ENCODE measurements at regions not wholly inside any gene's neighbourhood (a gene's known extent, or its start where the extent isn't known, plus 50 kb on each side); places are given as distances from the start of the nearest gene placed in this dataset.

- Histone ChIP-seq H3K9me3 (no peaks in the 10 kb centered on the region), H3K4me1 (no peaks in the 10 kb centered on the region), H3K27me3 (no peaks in the 10 kb centered on the region), H3K27ac (no peak overlapping the region), H3K4me3 (no peak overlapping the region), H3K36me3 (no peaks in the 10 kb centered on the region)
- WGBS, 2 donors = 81 to 83% methylated on average over 3 of the region's 3 CpGs
- no peak for DNase-seq (ENCODE audit: low spot score in 2 of 2)
- TF ChIP-seq EP300 (IDR thresholded peaks at IDR 0.05) = no peak
- no peak for TF ChIP-seq CTCF (IDR thresholded peaks at IDR 0.05)
- no peak for TF ChIP-seq POLR2A (IDR thresholded peaks at IDR 0.05)
Observed at GRCh38 chr4:159980826-159981468, 878.1 kb downstream of the RAPGEF2 start.

GRCh38 chr4:159981469-159981856 lies 878.6 kb downstream of the RAPGEF2 start:
- no peak overlapping the region for H3K27ac ChIP-seq
- no peaks in the 10 kb centered on the region for H3K27me3 ChIP-seq
- no peaks in the 10 kb centered on the region for H3K9me3 ChIP-seq
- no peak for DNase-seq (ENCODE audit: low spot score in 2 of 2)
- no peaks in the 10 kb centered on the region for H3K4me1 ChIP-seq
- no peak for TF ChIP-seq CTCF (IDR thresholded peaks at IDR 0.05)
- no peak for TF ChIP-seq EP300 (IDR thresholded peaks at IDR 0.05)
- no peak for TF ChIP-seq POLR2A (IDR thresholded peaks at IDR 0.05)
- no peak overlapping the region for H3K4me3 ChIP-seq
- H3K36me3 ChIP-seq = no peaks in the 10 kb centered on the region

- DNase-seq (ENCODE audit: low spot score in 2 of 2) = no peak
- H3K4me3 ChIP-seq = no peak overlapping the region
- no peaks in the 10 kb centered on the region for H3K36me3 ChIP-seq
- no peaks in the 10 kb centered on the region for H3K9me3 ChIP-seq
- no peaks in the 10 kb centered on the region for H3K4me1 ChIP-seq
- TF ChIP-seq POLR2A (IDR thresholded peaks at IDR 0.05) (no peak), CTCF (IDR thresholded peaks at IDR 0.05) (no peak), EP300 (IDR thresholded peaks at IDR 0.05) (no peak)
- no peaks in the 10 kb centered on the region for H3K27me3 ChIP-seq
- H3K27ac ChIP-seq = no peak overlapping the region
Observed at GRCh38 chr4:159983082-159983481, 880.2 kb downstream of the RAPGEF2 start.

- Histone ChIP-seq H3K4me1 (no peaks in the 10 kb centered on the region), H3K4me3 (no peak overlapping the region), H3K27me3 (no peaks in the 10 kb centered on the region), H3K9me3 (peaks cover 0 to 3% (median 0%) of the 10 kb centered on the region in 4 donors), H3K27ac (peak overlapping the region in 2 of 4 donors; percentile 64 to 79), H3K36me3 (no peaks in the 10 kb centered on the region)
- no peak for TF ChIP-seq CTCF (IDR thresholded peaks at IDR 0.05)
- TF ChIP-seq EP300 (IDR thresholded peaks at IDR 0.05) = peak; percentile 33 to 67
- peak; percentile 20 to 30 for DNase-seq (ENCODE audit: low spot score in 2 of 2)
- WGBS, 2 donors = 71 to 93% methylated on average over 1 of the region's 1 CpG
Observed at GRCh38 chr4:160009656-160010493, 907.0 kb downstream of the RAPGEF2 start.

GRCh38 chr4:160019936-160020335 lies 917.1 kb downstream of the RAPGEF2 start:
- no peak for DNase-seq (ENCODE audit: low spot score in 2 of 2)
- TF ChIP-seq CTCF (IDR thresholded peaks at IDR 0.05) (no peak), EP300 (IDR thresholded peaks at IDR 0.05) (no peak), POLR2A (IDR thresholded peaks at IDR 0.05) (no peak)
- Histone ChIP-seq H3K9me3 (no peaks in the 10 kb centered on the region), H3K4me3 (no peak overlapping the region), H3K27me3 (no peaks in the 10 kb centered on the region), H3K4me1 (no peaks in the 10 kb centered on the region), H3K27ac (no peak overlapping the region), H3K36me3 (no peaks in the 10 kb centered on the region)
- WGBS, 2 donors = 73 to 74% methylated on average over 2 of the region's 2 CpGs
